Tibial nerve (tissue), 4 donors: ENCODE measurements at regions not wholly inside any gene's neighbourhood (a gene's known extent, or its start where the extent isn't known, plus 50 kb on each side); places are given as distances from the start of the nearest gene placed in this dataset.

Experiments
- DNase-seq, 2 donors: peaks; one replicate each; pipeline ENCODE4 v3.0.0-alpha.2; 2019; ENCODE audit warnings: low spot score in 2 of 2
- H3K27ac ChIP-seq, 4 donors: fragments of 200-600 bp; sonication (generic) in 3 of 4; one replicate each; pipeline ENCODE4 v1.5.1; 2017 to 2019; ENCODE audit warnings: mild to moderate bottlenecking in 1 of 4
- H3K27me3 ChIP-seq, 2 donors: fragments of 200-600 bp; sonication (generic) in 1 of 2; one replicate each; pipeline versions ENCODE4 v1.5.1 to v1.6.0; 2017 to 2019
- H3K36me3 ChIP-seq, 3 donors: fragments of 200-600 bp; sonication (generic); one replicate each; pipeline ENCODE4 v1.5.1; 2018 to 2019
- H3K4me1 ChIP-seq, 4 donors: fragments of 200-600 bp; sonication (generic) in 3 of 4; one replicate each; pipeline ENCODE4 v1.5.1; 2017 to 2019
- H3K4me3 ChIP-seq, 4 donors: fragments of 200-600 bp; sonication (generic) in 3 of 4; one replicate each; pipeline ENCODE4 v1.5.1; 2017 to 2019; ENCODE audit warnings: mild to moderate bottlenecking in 1 of 4, moderate library complexity in 1 of 4
- H3K9me3 ChIP-seq, 4 donors: fragments of 200-600 bp; sonication (generic) in 3 of 4; one replicate each; pipeline ENCODE4 v1.5.1; 2017 to 2019
- CTCF ChIP-seq, 5 experiments: fragments of 200-600 bp in 3 of 5; fragments of 450-650 bp in 2 of 5; sonication (generic) in 3 of 5; IDR thresholded peaks; one replicate each; pipeline ENCODE4 v1.5.1; 2016 to 2019; ENCODE audit warnings: antibody characterized with exemption in 5 of 5, mild to moderate bottlenecking in 3 of 5, moderate library complexity in 2 of 5
- EP300 ChIP-seq, 2 donors: sonication (generic); formaldehyde crosslinking; IDR thresholded peaks; one replicate each; pipeline ENCODE4 v1.6.1; 2017; ENCODE audit warnings: antibody characterized with exemption in 2 of 2, mild to moderate bottlenecking in 1 of 2
- POLR2A ChIP-seq, 2 donors: fragments of 450-650 bp; IDR thresholded peaks; one replicate each; pipeline ENCODE4 v1.6.1; 2017; ENCODE audit warnings: antibody characterized with exemption in 2 of 2, mild to moderate bottlenecking in 2 of 2, moderate library complexity in 2 of 2
- WGBS, 2 donors: methylation state at CpG; one replicate each; pipeline ENCODE4 v1.1.5; 2018; 5-methylcytosine and 5-hydroxymethylcytosine counted together

- TF ChIP-seq EP300 (IDR thresholded peaks at IDR 0.05) (no peak), POLR2A (IDR thresholded peaks at IDR 0.05) (no peak), CTCF (IDR thresholded peaks at IDR 0.05) (no peak)
- Histone ChIP-seq H3K36me3 (no peaks in the 10 kb centered on the region), H3K4me3 (no peak overlapping the region), H3K9me3 (peaks cover 0 to 30% (median 0%) of the 10 kb centered on the region in 4 donors), H3K4me1 (no peaks in the 10 kb centered on the region), H3K27me3 (no peaks in the 10 kb centered on the region), H3K27ac (no peak overlapping the region)
- DNase-seq = no peak
- 68 to 78% methylated on average over 18 to 24 of the region's 24 CpGs for WGBS, 2 donors
These were observed 77.5 kb upstream of the SALL3 start for GRCh38 chr18:78901923-78902794.

- Histone ChIP-seq H3K9me3 (peaks cover 0 to 27% (median 0%) of the 10 kb centered on the region in 4 donors), H3K36me3 (no peaks in the 10 kb centered on the region), H3K4me1 (no peaks in the 10 kb centered on the region), H3K27me3 (no peaks in the 10 kb centered on the region), H3K27ac (no peak overlapping the region), H3K4me3 (no peak overlapping the region)
- no peak for DNase-seq
- WGBS, 2 donors = 68 to 69% methylated on average over 10 to 11 of the region's 11 CpGs
- TF ChIP-seq POLR2A (IDR thresholded peaks at IDR 0.05) (no peak), CTCF (IDR thresholded peaks at IDR 0.05) (no peak), EP300 (IDR thresholded peaks at IDR 0.05) (no peak)
These were observed 76.7 kb upstream of the SALL3 start for GRCh38 chr18:78902795-78903435.

- DNase-seq = no peak
- Histone ChIP-seq H3K36me3 (no peaks in the 10 kb centered on the region), H3K27ac (no peak overlapping the region), H3K4me3 (no peak overlapping the region), H3K9me3 (peaks cover 0 to 21% (median 0%) of the 10 kb centered on the region in 4 donors), H3K27me3 (no peaks in the 10 kb centered on the region), H3K4me1 (no peaks in the 10 kb centered on the region)
- TF ChIP-seq EP300 (IDR thresholded peaks at IDR 0.05) (no peak), POLR2A (IDR thresholded peaks at IDR 0.05) (no peak), CTCF (IDR thresholded peaks at IDR 0.05) (no peak)
- WGBS, 2 donors = 74 to 75% methylated on average over 22 of the region's 22 CpGs
These were observed 76.0 kb upstream of the SALL3 start for GRCh38 chr18:78903436-78904178.

GRCh38 chr18:78904179-78904531 is 75.5 kb upstream of the SALL3 start:
- Histone ChIP-seq H3K27me3 (no peaks in the 10 kb centered on the region), H3K36me3 (no peaks in the 10 kb centered on the region), H3K27ac (no peak overlapping the region), H3K4me3 (no peak overlapping the region), H3K4me1 (no peaks in the 10 kb centered on the region), H3K9me3 (peaks cover 0 to 15% (median 0%) of the 10 kb centered on the region in 4 donors)
- no peak for DNase-seq
- WGBS, 2 donors = 79 to 81% methylated on average over 11 of the region's 11 CpGs
- TF ChIP-seq CTCF (IDR thresholded peaks at IDR 0.05) (no peak), POLR2A (IDR thresholded peaks at IDR 0.05) (no peak), EP300 (IDR thresholded peaks at IDR 0.05) (no peak)
